NCI-H1694 (cell line): ENCODE measurements at regions not wholly inside any gene's neighbourhood (a gene's known extent, or its start where the extent isn't known, plus 50 kb on each side); places are given as distances from the start of the nearest gene placed in this dataset.
"Not testable (repeated sequence)": the region's sequence is repeated elsewhere in the genome, so short reads cannot be mapped to it uniquely, and the experiment has no call there.

ENCODE experiments used
- DNase-seq: peaks from one replicate; lab custom pipeline; 2025; lab: John Stamatoyannopoulos, UW

- no peak for DNase-seq
Observed at GRCh38 chr17:14621826-14622614, 321.1 kb downstream of the HS3ST3B1 start.

DNA sequence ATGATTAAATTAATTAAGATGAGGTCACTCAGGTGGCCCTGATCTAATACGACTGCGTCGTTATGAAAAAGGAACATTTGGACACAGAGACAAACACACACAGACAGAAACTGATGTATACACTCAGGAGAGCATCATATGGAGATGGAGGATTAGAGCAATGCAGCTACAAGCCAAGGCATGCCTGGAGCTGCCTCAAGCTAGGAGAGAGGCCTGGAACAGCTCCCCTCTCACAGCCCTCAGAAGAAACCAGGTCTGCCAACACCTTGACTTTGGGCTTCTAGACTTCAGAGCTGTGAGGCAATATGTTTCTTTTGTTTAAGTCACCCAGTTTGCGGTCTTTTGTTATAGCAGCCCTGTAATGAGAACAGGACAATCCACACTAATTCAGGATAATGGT is 318.9 kb downstream of the HS3ST3B1 start:
- no peak for DNase-seq

DNA sequence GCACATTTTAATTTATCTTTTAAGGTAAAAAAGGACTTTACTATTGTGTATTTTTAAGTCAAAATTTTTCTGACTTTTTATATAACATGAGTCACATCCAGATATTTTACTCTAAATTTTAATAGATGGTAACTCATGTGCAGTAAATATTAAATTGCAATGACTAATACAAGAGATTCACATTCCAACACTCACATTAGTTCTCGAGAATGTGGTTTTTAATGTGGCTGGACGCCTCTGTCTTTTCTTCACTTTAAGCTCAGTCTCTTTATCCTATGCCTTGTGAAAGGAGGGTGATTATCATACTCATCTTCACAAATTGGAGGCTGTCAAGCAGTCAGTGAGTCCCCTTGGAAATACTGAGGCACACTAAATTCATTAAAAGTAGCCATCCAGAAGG is 315.6 kb downstream of the HS3ST3B1 start:
- no peak for DNase-seq

DNA sequence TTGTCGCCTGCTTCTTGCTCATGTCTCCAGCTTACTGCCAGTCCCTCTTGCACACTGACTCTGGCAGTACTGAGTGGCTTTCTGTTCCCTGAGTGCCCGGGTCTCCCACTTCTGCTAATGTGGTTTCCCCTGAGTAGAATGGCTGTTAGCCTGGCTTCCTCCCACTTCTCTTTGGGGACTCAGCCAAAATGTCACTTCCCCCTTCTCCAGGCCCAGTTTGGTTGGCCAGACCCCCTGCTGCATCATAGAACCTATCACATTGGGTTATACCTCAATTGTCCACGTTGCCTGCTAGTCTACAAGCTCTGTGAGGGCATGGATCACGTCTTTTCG is 304.4 kb downstream of the HS3ST3B1 start:
- DNase-seq = no peak

GRCh38 chr17:14604591-14605266 is 303.8 kb downstream of the HS3ST3B1 start:
- no peak for DNase-seq

- DNase-seq = no peak
Observed at GRCh38 chr17:14596224-14596623, 295.3 kb downstream of the HS3ST3B1 start.

- no peak for DNase-seq
Observed at GRCh38 chr17:14595656-14596055, 294.8 kb downstream of the HS3ST3B1 start.

DNA sequence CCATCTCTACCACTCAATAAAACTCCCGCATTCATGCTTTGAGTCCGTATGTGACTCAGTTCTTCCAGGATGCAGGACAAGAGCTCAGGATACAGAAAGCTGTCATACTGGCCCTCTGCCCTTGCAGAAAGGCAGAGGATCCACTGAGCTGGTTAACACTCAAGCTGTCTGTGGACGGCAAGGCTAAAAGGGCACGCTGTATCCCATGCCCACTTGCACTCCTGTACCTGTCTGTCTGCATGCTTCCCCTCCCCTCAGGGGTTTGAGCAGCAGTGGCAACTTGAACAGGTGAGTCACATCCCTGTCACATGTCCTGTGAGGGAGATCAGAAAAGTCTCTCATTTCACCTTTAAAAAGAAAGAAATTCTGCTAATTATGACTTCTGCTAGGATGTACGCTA is 293.8 kb downstream of the HS3ST3B1 start:
- DNase-seq = no peak

DNA sequence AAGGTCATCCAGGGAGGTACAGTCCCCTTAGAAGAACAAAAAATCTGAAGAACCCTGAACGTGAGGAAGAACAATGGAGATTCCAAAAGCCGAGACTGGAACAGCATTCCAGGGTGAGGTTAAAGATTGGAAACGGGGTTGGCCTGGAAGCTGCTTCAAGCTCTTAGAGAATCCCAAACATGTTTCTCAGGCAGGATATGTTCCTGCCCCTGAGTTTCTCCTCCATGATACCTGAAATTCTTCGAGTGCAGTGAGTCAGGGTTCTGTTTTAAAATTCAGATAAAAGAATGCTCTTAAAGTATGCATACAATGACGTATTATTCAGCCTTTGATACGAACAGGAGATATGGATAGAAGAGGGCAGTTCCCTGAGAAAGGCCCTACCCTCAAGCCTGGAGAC is 293.1 kb downstream of the HS3ST3B1 start:
- no peak for DNase-seq

DNA sequence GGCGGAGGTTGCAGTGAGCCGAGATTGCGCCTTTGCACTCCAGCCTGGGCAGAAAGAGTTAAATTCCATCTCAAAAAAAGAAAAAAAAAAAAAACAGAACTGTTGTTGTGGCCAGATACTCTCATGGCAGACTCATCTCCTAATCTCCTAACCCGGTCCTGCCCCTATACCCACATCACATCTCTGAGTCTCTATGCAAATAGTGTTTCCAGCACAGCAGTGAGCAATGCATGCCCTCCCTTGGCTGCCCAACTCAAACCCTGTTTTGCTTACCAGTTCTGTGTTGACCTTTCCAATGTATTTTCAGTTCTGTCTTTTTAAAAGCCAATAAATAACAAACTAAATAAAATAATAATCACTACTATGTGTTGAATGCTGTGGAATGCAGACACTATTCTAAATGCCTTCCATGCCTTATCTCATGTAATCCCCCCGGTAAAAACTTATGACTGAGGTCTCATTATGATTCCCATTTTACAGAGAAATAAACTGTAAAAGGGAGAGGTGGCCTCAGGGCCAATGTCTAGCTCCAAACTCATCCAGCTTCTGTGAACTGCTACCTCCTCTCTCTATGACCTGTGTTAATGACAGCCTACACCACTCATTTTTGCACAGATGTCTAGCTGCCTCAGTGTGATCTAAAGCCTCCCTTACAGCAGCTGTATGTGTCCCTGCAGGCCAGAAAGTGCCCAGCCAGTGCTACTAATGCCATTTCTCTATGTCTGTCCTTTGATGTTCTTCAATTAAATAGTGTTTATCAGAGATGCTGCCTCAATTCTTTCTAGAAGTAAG is 289.8 kb downstream of the HS3ST3B1 start:
- no peak for DNase-seq

DNA sequence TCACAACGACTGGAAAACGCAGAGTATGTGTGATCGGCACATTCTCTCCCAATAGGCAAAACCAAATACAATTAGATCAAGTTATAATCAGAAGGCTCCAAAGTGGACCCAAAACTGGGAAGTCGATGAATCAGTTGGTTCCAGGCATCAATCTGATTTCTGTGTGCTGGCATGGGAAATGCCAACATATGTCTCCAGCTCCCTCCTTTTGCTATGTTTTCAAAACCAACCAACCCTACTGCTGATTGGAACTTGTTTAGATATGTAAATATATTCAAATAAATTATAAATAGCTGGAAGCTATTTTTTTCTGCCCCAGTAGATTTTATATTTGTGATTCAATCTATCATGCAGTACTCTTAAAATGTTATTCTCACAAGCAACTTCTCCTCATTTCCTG is 284.2 kb downstream of the HS3ST3B1 start:
- DNase-seq = no peak

DNA sequence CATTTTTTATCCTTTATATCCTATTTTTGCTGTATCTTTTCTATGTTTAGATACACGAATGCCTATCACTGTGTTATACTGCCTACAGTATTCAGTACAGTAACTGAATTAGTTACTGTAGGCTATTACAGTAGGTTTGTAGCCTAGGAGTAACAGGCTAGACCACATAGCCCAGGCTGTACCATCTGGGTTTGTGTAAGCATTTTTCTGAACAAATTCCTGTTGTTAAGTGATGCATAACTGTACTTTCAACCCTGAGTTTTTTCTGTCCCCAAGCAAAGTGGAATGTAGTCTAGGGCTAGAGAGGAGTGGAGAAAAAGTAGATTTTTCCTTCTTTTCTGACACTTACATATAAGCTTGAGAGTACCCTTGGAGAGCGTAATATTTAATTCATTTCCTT is 282.1 kb downstream of the HS3ST3B1 start:
- DNase-seq = no peak

DNA sequence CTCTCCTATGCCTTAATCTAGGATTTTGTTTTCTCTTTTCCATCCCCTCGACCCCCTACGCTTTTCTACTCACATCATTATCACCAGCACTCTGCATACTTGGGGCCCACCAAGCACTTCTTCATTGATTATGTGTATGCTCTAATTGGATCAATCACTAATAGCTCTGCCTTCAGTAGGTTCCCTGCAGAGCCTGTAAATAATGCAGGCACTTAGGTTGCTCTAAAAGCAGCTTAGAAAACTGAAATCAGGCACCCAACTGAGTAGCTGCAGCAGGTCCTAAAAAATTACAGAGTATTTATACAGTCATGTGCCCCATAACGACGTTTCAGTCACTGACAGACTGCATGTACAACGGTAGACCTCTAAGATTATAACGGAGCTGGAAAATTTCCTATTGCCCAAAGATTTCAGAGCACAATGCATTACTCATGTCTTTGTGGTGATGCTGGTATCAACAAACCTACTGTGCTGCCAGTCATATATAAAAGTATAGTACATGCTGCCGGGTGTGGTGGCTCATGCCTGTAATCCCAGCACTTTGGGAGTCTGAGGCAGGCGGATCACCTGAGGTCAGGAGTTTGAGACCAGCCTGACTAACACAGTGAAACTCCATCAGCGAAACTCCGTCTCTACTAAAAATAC is 280.4 kb downstream of the HS3ST3B1 start:
- no peak for DNase-seq

DNA sequence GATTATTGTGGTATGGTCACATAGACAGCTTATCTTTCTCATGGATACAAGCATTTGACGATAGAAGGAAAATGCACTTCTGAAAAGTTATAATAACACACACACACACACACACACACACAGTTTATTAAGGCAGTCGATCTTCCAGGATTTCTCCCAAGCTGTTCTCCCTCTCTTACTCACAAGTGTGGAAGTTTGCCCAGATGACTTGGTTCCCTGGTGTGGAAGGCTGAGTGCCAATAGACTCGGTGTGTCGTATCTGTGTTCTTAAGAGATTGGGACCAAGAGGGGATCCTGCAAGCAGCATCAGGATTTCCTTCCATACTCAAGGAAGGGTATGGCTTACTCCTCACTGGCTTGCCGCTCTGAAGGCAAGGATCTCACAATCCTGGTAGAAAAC is 279.6 kb downstream of the HS3ST3B1 start:
- DNase-seq = no peak

GRCh38 chr17:14579716-14580115 is 278.8 kb downstream of the HS3ST3B1 start:
- DNase-seq = no peak

GRCh38 chr17:14575471-14575953 is 274.6 kb downstream of the HS3ST3B1 start:
- no peak for DNase-seq

- not testable (repeated sequence) for DNase-seq
Observed at GRCh38 chr17:14560325-14560724, 259.4 kb downstream of the HS3ST3B1 start.

GRCh38 chr17:14559264-14560119 is 258.6 kb downstream of the HS3ST3B1 start:
- DNase-seq = no peak

DNA sequence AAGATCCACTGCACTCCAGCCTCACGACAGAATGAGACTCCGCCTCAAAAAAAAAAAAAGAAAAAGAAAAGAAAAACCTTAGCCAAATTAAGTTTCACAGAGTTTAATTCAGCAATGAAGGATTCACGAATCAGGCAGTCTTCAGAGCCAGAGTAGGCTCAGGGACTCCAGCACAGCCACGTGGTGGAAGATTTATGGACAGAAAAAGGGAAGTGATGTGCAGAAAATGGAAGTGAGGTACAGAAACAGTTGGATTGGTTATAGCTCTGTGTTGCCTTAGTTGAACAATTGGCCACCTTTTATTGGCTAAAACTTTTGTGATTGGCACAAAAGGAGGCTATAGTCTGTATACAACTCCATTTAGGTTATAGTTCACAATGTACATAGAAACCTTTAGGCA is 256.6 kb downstream of the HS3ST3B1 start:
- DNase-seq = no peak

DNA sequence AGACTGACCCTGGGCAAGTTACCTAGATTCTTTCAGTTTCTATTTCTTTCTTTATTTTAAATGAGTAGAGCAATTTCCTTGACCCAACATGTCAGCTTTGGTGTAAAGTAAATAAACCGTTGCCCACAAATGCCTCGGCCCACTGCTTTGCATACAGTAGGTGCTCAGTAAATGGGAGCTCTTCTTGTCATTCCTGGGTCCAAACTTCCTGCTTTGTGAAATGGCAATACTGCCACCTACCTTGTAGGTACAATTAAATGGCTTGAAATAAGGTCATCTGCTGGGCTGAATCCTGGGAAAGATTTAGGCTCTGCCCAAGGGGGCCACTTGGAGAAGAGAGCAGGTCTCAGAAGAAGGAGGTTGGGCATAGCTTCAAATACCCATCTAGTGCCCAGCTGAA is 253.0 kb downstream of the HS3ST3B1 start:
- no peak for DNase-seq

DNA sequence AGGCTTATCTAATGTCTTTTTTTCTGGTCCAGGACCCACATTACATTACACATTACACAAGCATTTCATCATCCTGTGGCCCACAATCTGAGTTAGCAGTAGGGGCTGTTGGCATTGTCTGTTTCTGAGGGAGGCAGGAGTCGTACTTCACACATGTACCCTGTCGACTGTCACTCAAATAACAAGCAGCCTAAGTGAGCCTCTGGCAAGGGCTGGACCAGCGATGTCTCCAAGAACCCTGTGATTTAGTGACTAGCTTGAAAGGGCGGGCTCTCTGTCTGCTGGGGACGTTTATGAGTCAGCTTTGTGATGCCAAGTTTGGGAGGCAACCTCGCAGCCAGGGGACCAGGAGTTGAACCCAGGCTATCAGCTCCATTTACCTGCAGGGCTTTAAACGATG is 251.4 kb downstream of the HS3ST3B1 start:
- no peak for DNase-seq
